GM19238 (cell line): ENCODE measurements at regions not wholly inside any gene's neighbourhood (a gene's known extent, or its start where the extent isn't known, plus 50 kb on each side); places are given as distances from the start of the nearest gene placed in this dataset.
"Not testable (repeated sequence)": the region's sequence is repeated elsewhere in the genome, so short reads cannot be mapped to it uniquely, and the experiment has no call there.

Experiments
- DNase-seq: peaks from one replicate; pipeline ENCODE4 v3.0.0; 2011; ENCODE audit warnings: low spot score; ENCODE audit not compliant: insufficient read length

DNA sequence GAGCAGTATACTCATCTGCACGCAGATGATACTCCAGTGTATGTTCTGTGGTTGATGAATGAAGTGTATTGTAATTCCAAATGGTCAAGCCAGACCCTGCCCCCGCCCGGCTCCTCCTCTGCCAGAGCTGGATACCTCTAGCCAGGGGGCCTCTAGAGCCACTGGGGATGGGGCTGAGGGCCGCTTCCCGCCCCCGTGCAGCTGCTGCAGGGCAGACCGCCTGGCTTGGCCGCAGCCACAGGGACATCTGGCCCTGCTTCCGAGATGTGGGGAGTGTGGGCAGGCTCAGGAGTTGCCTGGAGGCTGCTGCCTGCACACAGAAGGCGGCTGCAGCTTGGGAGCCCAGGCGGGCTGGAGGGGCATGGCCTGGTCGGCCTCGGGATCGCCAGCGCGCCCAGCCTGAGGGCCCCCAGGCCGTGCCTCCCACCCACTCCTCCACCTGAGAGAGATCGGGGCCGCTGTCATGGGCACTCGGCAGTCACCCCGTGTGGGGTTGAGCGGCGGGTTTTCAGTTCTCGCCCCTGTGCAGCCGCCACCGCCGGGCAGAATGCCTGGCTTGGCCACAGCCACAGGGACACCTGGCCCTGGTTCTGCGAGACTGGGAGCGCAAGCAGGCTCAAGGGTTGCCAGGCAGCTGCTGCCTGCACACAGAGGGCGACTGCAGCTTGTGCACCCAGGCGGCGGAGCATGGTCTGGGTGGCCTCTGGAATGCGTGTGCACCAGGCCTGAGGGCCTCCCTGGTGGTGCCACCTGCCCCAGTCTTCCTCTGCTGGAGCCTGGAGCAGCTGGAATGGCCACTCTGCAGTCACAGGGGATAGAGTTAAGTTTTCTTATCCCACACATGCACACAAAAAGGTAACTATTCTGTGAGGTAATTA, 1643.7 kb downstream of the SPATA31A7 start:
- not testable (repeated sequence) for DNase-seq

DNA sequence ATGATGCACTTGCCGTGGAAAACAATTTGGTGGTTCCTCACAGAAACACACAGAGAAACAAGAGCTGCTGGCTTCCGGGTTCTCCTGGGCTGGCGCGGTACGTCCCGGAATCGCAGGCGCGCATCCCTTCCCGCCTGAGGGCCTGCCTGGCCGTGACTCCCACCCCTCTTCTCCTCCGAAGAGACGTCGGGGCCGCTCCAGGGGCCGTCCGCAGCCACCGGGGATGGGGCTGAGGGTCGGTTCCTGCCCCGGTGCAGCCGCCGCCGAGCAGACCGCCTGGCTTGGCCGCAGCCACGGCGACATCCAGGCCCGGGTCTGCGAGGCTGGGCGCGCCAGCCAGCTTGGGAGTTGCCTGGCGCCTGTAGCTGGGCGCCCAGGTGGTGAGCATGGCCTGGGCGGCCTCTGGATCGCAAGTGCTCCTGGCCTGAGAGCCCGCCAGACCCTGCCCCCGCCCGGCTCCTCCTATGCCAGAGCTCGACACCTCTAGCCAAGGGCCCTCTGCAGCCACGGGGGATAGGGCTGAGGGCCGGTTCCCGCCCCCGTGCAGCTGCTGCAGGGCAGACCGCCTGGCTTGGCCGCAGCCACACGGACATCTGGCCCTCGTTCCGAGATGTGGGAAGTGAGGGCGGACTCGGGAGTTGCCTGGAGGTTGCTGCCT, 1647.5 kb downstream of the SPATA31A7 start:
- not testable (repeated sequence) for DNase-seq

DNA sequence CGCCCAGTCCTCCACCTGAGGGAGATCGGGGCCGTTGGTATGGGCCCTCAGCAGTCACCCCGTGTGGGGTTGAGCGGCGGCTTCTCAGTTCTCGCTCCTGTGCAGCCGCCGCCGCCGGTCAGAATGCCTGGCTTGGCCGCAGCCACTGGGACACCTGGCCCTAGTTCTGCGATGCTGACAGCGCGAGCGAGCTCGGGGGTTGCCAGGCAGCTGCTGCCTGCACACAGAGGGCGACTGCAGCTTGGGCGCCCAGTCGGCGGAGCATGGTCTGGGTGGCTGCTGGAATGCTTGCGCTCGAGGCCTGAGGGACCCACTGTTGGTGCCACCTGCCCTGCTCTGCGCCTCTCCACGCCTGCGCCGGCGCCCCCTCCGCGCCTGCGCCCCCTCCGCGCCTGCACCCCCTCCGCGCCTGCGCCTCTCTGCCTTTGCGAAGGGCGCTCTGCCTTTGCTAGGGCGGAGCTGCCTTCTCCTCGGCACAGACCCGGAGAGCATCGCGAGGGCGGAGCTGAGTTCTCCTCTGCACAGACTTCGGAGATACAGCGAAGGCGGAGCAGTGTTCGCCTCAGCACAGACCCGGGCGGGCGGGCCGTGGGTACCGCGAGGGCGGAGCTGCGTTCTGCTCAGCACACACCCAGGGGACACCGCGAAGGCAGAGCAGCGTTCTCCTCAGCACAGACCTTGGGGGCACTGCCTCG, 1648.3 kb downstream of the SPATA31A7 start:
- DNase-seq: peak; percentile 57

DNA sequence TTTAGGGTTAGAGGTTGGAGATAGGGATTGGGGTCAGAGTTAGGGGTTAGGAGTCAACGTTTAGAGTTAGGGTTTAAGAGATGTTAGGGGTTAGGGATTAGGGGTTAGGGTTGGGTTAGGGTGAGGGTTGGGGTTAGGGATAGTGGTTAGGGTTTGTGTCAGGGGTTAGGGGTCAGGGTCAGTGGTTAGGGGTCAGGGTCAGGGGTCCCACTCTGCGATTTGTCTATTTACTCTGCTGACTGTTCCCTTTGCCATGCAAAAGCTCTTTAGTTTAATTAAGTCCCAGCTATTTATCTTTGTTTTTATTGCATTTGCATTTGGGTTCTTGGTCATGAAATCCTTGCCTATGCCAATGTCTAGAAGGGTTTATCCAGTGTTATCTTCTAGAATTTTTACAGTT, 1649.3 kb downstream of the SPATA31A7 start:
- not testable (repeated sequence) for DNase-seq

DNA sequence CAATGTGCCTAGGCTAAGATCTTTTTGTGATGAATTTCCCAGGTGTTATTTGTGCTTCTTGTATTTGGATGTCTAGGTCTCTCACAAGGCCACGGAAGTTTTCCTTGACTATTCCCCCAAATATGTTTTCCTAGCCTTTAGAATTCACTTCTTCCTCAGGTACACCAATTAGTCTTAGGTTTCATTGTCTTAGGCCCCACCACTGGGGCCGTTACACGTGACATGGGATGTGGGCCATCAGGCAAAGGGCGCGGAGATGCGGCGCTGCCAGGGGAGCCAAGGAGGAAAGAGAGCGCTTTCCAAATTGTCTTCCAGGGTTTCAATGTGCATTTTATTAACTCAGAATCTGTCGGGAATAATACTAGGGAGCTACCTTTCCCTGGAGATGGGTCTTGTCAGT, 1653.3 kb downstream of the SPATA31A7 start:
- DNase-seq: not testable (repeated sequence)

DNA sequence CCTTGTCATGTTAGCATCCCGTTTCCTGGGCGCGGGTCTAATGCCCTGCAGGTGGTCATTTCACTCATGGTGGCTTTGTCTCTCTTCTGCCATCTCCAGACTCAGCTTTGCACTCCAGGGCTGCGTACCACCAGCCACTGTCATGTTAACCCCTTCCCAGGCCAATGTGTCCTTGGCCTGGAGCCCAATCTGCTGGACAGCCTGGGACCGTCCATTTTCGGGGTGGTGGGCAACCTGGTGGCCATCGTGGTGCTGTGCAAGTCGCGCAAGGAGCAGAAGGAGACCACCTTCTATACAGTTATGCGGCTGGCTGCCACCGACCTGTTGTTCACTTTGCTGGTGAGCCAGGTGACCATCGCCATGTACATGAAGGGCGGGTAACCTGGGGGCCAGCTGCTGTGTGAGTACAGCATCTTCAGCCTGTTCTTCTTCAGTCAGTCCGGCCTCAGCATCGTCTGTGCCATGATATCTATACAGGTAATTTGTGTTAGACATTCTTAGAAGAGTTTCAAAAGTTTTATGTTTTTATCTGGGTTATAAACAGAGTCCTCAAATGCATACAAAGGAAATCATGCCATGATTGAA, 1654.0 kb downstream of the SPATA31A7 start:
- not testable (repeated sequence) for DNase-seq

DNA sequence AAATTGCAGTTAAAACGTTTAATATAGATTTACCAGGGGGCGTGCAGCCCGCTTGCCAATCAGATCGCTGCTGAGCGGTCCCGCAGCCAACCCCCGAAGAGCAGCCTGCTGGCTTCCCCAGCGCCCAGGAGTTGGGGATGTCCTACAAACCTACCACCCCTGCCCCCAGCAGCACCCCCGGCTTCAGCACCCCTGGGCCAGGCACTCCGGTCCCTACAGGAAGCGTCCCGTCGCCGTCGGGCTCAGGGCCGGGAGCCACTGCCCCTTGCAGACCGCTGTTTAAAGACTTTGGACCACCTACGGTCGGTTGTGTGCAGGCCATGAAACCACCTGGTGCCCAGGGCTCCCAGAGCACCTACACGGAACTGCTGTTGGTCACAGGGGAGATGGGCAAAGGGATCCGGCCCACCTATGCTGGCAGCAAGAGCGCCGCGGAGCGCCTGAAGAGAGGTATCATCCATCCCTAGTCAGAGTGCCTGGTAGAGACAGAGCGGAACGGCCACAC, 1654.9 kb downstream of the SPATA31A7 start:
- not testable (repeated sequence) for DNase-seq

DNA sequence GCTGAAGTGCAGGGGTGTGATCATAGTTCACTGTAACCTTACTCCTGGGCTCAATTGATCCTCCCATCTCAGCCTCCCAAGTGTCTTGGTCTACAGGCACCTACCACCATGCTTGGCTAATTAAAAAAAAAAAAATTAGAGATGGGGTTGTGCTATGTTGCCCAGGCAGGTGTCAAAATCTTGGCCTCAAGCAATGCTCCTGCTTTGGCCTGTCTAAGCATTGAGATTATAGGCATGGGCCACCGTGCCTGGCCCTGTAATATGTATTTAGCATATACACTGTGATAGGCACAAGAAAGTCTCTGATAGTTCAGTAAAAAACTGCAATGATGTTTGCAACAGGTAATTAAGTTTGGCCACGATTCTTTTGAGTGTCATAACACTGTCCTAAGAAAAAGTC, 1658.4 kb downstream of the SPATA31A7 start:
- DNase-seq: not testable (repeated sequence)

DNA sequence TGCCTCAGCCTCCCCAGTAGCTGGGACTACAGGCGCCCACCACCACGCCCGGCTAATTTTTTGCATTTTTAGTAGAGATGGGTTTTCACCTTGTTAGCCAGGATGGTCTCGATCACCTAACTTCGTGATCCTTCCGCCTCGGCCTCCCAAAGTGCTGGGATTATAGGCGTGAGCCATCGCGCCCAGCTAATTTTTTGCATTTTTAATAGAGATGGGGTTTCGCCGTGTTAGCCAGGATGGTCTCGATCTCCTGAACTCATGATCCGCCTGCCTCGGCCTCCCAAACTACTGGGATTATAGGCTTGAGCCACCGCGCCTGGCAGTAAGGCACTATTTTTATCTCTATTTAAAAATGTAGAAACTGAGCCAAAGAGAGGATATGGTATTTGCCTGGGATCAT, 1660.2 kb downstream of the SPATA31A7 start:
- DNase-seq: not testable (repeated sequence)

DNA sequence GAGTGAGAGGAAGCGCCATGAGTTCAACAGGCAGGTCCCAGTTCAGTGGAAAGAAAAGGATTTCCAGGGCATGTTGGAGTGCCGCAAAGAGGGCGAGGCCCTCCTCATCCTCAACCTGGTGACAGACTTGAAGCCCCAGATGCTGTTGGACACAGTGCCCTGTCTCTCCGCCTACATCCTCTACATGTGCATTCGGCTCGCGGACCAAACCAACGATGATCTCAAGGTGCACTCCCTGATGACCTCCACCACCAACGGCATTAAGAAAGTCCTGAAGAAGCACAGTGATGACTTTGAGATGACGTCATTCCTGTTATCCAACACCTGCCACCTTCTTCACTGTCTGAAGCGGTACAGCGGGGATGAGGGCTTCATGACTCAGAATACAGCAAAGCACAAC, 1667.4 kb downstream of the SPATA31A7 start:
- not testable (repeated sequence) for DNase-seq

DNA sequence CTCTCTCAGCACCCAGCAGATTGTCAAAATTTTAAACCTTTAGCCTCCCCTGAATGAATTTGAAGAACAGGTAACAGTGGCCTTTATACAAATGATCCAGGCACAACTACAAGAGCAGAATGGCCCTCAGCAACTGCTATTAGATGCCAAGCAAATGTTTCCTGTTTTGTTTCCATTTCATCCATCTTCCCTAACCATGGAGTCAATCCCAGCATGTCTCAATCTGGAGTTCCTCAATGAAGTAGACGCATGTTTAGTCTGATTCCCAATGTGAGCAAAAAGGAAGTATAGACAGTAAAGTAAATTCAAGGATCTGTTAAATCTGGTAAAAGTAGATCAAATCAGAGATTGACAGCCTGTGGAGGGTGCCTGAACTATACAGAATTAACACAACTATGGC, 1668.4 kb downstream of the SPATA31A7 start:
- DNase-seq: not testable (repeated sequence)

DNA sequence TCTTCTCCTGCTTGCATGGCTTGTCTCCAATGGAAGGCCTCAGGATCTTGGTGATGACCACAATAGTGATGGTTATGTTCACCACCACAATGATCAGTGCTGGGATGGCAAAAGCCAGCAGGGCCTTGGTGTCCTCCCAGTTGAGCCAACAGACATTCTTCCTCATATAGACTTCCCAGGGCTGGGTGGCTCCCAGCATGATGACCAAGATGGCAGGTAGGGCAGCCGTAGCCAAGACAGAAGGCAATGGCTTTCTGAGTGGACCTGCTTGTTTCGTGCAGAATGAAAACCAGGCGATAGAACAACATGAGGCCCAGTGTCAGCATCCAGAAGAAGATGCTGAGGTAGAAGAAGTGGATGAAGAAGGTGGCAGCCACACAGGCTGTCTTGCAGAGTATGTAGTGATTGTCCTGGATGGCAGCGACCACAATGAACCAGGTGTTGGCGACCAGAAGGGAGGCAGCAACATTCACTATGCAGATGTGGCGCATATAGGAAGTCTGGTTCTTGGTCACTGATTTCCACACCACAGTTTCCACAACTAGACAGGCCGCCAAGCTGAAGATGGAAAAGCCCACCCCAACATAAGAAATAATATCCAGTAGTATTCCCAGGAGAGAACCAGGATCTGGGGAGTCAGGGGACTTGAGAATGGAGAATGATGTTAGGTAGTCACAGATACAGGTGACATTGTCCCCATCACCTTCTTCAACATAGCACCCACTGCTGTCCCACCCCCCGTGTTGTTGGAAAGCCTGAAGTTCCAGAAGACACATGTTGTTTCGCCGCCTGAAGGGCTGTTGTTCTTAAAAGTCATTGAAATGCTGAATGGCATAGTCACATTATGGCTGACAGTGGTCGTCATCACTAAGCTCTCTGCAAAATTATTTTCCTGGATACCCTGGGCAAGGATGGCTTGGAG, 1671.4 kb downstream of the SPATA31A7 start:
- DNase-seq: not testable (repeated sequence)

DNA sequence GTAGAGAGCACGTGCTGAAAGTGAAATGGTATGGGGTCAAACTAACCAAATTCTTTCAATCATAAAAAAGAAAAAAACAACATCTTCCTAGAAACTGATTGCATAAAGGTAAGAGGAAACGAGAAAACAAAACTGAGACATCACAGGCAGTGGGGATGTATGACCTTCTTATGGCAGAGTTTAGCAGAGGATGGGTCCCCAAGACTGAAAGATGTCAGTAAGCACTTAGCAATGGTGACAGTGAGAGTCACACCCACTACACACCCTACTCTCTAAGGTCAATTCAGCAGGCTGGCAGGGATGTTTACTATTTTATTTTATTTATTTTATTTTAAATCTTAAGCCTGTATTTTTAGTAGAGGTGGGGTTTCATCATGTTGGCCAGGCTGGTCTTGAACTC, 1672.3 kb downstream of the SPATA31A7 start:
- DNase-seq: not testable (repeated sequence)

DNA sequence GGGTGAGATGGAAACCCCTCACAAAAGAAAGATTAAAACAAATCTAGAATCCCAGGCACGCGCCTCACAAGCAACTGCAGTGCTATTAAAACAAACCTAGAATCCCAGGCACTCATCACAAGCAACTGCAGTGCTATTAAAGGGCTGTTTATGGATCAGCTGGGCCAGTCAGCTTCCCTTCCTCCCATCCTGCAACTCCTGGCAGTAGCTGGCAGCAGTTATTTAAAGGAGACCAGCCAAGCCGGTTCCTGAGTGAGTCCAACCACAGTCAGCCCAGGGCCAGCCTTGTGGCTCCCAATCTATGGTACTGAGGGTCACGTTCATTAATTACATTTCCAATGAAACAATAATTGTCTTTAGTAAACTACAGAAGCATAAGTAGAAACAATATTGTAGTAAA, 1673.5 kb downstream of the SPATA31A7 start:
- not testable (repeated sequence) for DNase-seq

DNA sequence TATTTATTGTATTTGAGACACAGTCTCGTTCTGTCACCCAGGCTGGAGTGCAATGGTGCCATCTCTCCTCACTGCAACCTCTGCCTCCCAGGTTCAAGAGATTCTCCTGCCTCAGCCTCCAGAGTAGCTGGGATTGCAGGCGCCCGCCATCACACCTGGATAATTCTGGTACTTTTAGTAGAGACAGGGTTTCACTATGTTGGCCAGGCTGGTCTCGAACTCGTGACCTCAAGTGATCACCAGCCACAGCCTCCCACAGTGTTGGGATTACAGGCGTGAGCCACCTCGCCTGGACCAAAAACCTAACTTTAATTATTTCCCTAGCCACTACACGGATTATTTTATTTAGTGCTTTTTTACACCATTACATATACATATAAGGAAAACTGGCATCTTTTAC, 1674.0 kb downstream of the SPATA31A7 start:
- DNase-seq: not testable (repeated sequence)

DNA sequence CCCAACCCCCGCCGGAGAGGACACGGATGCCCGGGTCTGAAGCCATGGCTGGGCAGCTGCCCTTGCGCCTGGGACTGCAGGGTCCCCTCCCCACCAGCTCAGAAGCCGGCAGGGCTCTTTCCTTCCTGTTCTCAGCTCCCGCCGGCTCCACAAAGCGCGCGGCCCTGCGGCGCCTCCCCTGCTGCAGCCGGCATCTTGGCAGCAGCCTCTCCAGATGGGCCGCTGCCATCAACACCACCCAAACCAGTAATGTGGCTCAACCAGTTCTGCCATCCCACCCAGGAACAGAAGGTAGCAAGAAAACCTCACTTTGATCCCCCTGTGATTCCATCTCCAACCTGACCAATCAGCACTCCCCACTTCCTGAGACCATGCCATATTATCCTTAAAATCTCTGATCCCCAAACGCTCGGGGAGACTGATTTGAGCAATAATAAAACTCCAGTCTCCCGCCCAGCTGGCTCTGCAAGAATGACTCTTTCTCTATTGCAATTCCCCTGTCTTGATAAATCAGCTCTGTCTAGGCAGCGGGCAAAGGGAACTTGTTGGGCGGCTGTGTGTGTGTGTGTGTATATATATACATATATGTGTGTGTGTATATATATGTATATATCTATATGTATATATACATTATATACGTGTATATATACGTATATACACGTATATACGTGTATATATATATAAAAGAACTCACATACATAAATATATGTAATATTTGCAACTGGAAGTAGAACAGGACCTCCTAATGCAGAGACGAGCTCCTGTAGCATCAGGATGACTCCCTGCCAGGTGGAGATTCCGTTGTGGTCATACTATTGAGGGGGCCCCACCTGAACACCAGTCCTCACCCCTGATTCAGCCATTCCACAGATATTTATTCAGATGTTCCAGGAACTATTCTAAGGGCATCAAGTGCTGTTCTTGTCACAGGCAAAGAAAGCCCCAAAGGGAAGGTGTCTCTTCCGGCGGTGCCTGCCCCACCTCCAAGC, 1674.9 kb downstream of the SPATA31A7 start:
- not testable (repeated sequence) for DNase-seq

DNA sequence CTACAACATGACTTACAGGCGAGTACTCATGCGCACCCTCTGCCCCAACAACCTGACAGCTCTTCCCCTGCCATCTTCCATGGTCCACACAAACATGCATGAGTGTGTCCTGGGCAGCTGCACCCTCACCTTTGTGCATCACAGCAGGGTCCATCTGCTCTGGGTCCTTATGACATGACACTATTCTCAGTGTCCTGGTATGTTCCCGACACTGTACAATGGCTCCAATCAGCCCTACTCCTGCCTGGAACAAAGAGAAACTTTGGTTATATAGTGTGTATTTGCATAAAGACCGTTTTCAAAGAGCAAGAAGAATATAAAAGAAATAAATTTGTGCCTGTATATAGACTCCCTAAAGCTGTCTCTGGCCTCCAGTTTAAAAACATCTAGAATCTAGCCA, 1679.2 kb downstream of the SPATA31A7 start:
- not testable (repeated sequence) for DNase-seq

DNA sequence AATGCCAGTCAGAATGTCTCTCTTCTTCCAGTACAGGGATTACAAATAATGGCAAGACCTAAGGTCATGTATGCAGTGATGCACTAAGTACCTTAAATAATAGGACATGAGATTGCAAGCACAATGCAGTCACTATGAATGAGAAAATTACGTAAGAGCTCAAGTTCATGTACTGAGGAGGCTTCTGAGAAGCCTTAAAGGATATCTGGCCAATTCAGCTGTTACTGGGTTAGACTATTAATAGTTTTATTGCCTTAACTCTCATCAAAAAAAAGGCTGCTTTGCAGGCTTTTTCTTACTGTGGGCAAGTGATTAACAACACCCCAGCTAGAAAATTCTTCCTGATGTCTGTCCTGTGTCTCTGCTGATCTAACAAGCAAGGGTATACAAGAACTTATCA, 1681.9 kb downstream of the SPATA31A7 start:
- not testable (repeated sequence) for DNase-seq

DNA sequence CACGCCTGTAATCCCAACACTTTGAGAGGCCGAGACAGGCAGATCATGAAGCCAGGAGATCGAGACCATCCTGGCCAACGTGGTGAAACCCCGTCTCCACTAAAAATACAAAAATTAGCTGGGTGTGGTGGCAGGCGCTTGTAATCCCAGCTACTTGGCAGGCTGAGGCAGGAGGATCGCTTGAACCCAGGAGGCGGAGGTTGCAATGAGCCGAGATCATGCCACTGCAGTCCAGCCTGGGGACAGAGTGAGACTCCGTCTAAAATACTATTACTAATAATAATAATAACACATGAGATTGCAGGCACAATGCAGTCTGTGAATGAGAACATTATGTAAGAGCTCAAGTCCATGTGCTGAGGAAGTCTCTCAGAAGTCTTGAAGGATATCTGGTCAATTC, 1684.4 kb downstream of the SPATA31A7 start:
- DNase-seq: not testable (repeated sequence)
